ENCODE measurements at regions not wholly inside any gene's neighbourhood (a gene's known extent, or its start where the extent isn't known, plus 50 kb on each side); places are given as distances from the start of the nearest gene placed in this dataset.

DNA sequence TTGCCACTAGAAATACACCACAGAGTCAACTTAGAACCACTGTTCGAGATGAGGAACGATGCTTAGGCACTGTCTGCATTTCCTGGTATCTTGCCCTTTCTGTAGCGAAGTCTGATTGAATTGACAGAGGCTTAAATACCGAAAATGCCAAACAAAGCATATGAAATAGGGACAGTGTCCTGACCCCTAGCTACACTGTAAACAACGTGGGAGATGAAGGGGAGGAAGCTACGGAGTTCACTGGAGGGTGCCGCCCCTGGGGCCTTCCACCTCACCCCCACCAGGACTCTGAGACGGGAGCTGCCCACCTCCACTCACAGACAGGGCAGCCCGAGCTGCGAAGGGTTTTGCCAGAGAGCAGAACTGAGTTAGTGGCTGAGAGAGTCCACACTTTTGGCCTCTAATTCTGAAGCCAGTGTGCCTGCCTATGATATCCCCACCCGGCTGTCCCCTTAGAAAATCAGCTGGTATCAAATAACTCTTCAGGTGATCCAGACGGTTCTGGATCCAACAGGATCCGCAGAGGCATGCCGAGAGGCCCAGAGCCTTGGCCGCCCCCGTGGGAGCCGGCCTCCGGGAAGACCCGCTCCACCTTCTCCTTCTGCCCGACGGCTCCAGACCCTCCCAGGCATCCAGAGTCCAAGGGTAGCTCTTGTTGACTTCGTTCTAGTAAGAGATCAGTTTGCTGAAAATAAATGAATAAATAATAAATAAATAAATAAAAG lies 230.7 kb upstream of the DIO3 start:
- TF ChIP-seq CEBPB (IDR thresholded peaks at IDR 0.05; ENCODE audit: low read depth, low read length), result no peak
- TF ChIP-seq POLR2A (IDR thresholded peaks at IDR 0.05; ENCODE audit: low read depth, low read length), result no peak
- no peak for TF ChIP-seq SMC3 (IDR thresholded peaks at IDR 0.05; ENCODE audit: low read depth, low read length)
- TF ChIP-seq, protein P1, sequence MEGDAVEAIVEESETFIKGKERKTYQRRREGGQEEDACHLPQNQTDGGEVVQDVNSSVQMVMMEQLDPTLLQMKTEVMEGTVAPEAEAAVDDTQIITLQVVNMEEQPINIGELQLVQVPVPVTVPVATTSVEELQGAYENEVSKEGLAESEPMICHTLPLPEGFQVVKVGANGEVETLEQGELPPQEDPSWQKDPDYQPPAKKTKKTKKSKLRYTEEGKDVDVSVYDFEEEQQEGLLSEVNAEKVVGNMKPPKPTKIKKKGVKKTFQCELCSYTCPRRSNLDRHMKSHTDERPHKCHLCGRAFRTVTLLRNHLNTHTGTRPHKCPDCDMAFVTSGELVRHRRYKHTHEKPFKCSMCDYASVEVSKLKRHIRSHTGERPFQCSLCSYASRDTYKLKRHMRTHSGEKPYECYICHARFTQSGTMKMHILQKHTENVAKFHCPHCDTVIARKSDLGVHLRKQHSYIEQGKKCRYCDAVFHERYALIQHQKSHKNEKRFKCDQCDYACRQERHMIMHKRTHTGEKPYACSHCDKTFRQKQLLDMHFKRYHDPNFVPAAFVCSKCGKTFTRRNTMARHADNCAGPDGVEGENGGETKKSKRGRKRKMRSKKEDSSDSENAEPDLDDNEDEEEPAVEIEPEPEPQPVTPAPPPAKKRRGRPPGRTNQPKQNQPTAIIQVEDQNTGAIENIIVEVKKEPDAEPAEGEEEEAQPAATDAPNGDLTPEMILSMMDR (conservative IDR thresholded peaks at IDR 0.05; ENCODE audit: low read depth, low read length), result no peak
- no peak for TF ChIP-seq CHD1 (IDR thresholded peaks at IDR 0.05; ENCODE audit: low read depth, low read length)
- TF ChIP-seq, protein P2, sequence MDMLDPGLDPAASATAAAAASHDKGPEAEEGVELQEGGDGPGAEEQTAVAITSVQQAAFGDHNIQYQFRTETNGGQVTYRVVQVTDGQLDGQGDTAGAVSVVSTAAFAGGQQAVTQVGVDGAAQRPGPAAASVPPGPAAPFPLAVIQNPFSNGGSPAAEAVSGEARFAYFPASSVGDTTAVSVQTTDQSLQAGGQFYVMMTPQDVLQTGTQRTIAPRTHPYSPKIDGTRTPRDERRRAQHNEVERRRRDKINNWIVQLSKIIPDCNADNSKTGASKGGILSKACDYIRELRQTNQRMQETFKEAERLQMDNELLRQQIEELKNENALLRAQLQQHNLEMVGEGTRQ (IDR thresholded peaks at IDR 0.05; ENCODE audit: low read depth, low read length), result no peak
- TF ChIP-seq RAD21 (IDR thresholded peaks at IDR 0.05; ENCODE audit: low read length), result no peak
- TF ChIP-seq BHLHE40 (IDR thresholded peaks at IDR 0.05; ENCODE audit: low read depth, low read length), result no peak
- no peak for TF ChIP-seq MAFK (IDR thresholded peaks at IDR 0.05; ENCODE audit: low read depth, low read length)
- TF ChIP-seq RFX5 (IDR thresholded peaks at IDR 0.05; ENCODE audit: low read depth, low read length), result no peak
